H7 (cell line): ENCODE measurements at regions not wholly inside any gene's neighbourhood (a gene's known extent, or its start where the extent isn't known, plus 50 kb on each side); places are given as distances from the start of the nearest gene placed in this dataset.
A peak's percentile ranks its signal among the peaks of the same experiment; 100 is the strongest.
"Not testable (repeated sequence)": the region's sequence is repeated elsewhere in the genome, so short reads cannot be mapped to it uniquely, and the experiment has no call there.

Source experiments
- DNase-seq: peaks from one replicate; pipeline ENCODE4 v3.0.0; 2012
- H3K27me3 ChIP-seq: 2 replicates; pipeline ENCODE4 v1.6.0; 2011; ENCODE audit warnings: mild to moderate bottlenecking, low read length; ENCODE audit not compliant: control insufficient read depth, insufficient read depth
- H3K36me3 ChIP-seq: replicated peaks from 2 replicates; pipeline ENCODE4 v1.5.1; 2011; ENCODE audit warnings: low read length; ENCODE audit not compliant: control insufficient read depth, insufficient read depth
- H3K4me3 ChIP-seq: 2 replicates; pipeline ENCODE4 v1.5.1; 2011; ENCODE audit warnings: low read depth, mild to moderate bottlenecking, control low read depth, low read length, moderate library complexity; ENCODE audit not compliant: insufficient read depth

- DNase-seq, result no peak
- no peak overlapping the region for H3K4me3 ChIP-seq
- H3K36me3 ChIP-seq, result no peaks in the 10 kb centered on the region
- no peaks in the 10 kb centered on the region for H3K27me3 ChIP-seq
These were observed 181.5 kb upstream of the ISL1 start for GRCh38 chr5:51201708-51202107.

- no peaks in the 10 kb centered on the region for H3K27me3 ChIP-seq
- no peaks in the 10 kb centered on the region for H3K36me3 ChIP-seq
- DNase-seq, result no peak
- no peak overlapping the region for H3K4me3 ChIP-seq
These were observed 181.1 kb upstream of the ISL1 start for GRCh38 chr5:51202161-51202560.

- no peak for DNase-seq
- no peaks in the 10 kb centered on the region for H3K27me3 ChIP-seq
- no peak overlapping the region for H3K4me3 ChIP-seq
- no peaks in the 10 kb centered on the region for H3K36me3 ChIP-seq
These were observed 179.7 kb upstream of the ISL1 start for GRCh38 chr5:51203598-51203997.

GRCh38 chr5:51208296-51208695 is 175.0 kb upstream of the ISL1 start:
- H3K36me3 ChIP-seq, result no peaks in the 10 kb centered on the region
- no peak for DNase-seq
- H3K27me3 ChIP-seq, result no peaks in the 10 kb centered on the region
- H3K4me3 ChIP-seq, result no peak overlapping the region

- Histone ChIP-seq H3K27me3 (no peaks in the 10 kb centered on the region), H3K4me3 (no peak overlapping the region), H3K36me3 (no peaks in the 10 kb centered on the region)
- DNase-seq, result no peak
These were observed 168.5 kb upstream of the ISL1 start for GRCh38 chr5:51214746-51215145.

- DNase-seq, result peak; percentile 24
- H3K36me3 ChIP-seq, result no peaks in the 10 kb centered on the region
- no peak overlapping the region for H3K4me3 ChIP-seq
- no peaks in the 10 kb centered on the region for H3K27me3 ChIP-seq
These were observed 157.2 kb upstream of the ISL1 start for GRCh38 chr5:51225789-51226742.

- H3K4me3 ChIP-seq, result no peak overlapping the region
- no peaks in the 10 kb centered on the region for H3K36me3 ChIP-seq
- no peaks in the 10 kb centered on the region for H3K27me3 ChIP-seq
- DNase-seq, result no peak
These were observed 155.2 kb upstream of the ISL1 start for GRCh38 chr5:51227963-51228470.

GRCh38 chr5:51230336-51230735 is 152.9 kb upstream of the ISL1 start:
- DNase-seq, result no peak

GRCh38 chr5:51242456-51242855 is 140.8 kb upstream of the ISL1 start:
- no peaks in the 10 kb centered on the region for H3K27me3 ChIP-seq
- H3K36me3 ChIP-seq, result no peaks in the 10 kb centered on the region
- DNase-seq, result no peak
- no peak overlapping the region for H3K4me3 ChIP-seq

More at GRCh38 chr5:51230336-51230735, 152.9 kb upstream of the ISL1 start:
- H3K36me3 ChIP-seq, result no peaks in the 10 kb centered on the region
- H3K27me3 ChIP-seq, result no peaks in the 10 kb centered on the region
- no peak overlapping the region for H3K4me3 ChIP-seq

- H3K36me3 ChIP-seq, H3K27me3 ChIP-seq, H3K4me3 ChIP-seq, DNase-seq: not testable (repeated sequence)
These were observed 132.3 kb upstream of the ISL1 start for GRCh38 chr5:51250957-51251356.

- H3K36me3 ChIP-seq, result no peaks in the 10 kb centered on the region
- no peak overlapping the region for H3K4me3 ChIP-seq
- DNase-seq, result no peak
- H3K27me3 ChIP-seq, result no peaks in the 10 kb centered on the region
These were observed 112.0 kb upstream of the ISL1 start for GRCh38 chr5:51271261-51271660.

- Histone ChIP-seq H3K27me3 (no peaks in the 10 kb centered on the region), H3K36me3 (no peaks in the 10 kb centered on the region), H3K4me3 (no peak overlapping the region)
- no peak for DNase-seq
These were observed 110.2 kb upstream of the ISL1 start for GRCh38 chr5:51273021-51273420.

GRCh38 chr5:51273871-51274270 is 109.4 kb upstream of the ISL1 start:
- Histone ChIP-seq H3K4me3 (no peak overlapping the region), H3K27me3 (no peaks in the 10 kb centered on the region), H3K36me3 (no peaks in the 10 kb centered on the region)
- DNase-seq, result no peak

GRCh38 chr5:51275428-51275827 is 107.8 kb upstream of the ISL1 start:
- no peak for DNase-seq
- Histone ChIP-seq H3K36me3 (no peaks in the 10 kb centered on the region), H3K4me3 (no peak overlapping the region), H3K27me3 (no peaks in the 10 kb centered on the region)

GRCh38 chr5:51276250-51276649 is 107.0 kb upstream of the ISL1 start:
- H3K4me3 ChIP-seq, result no peak overlapping the region
- no peaks in the 10 kb centered on the region for H3K36me3 ChIP-seq
- no peaks in the 10 kb centered on the region for H3K27me3 ChIP-seq
- no peak for DNase-seq
